ENCODE measurements at regions not wholly inside any gene's neighbourhood (a gene's known extent, or its start where the extent isn't known, plus 50 kb on each side); places are given as distances from the start of the nearest gene placed in this dataset.
"Not testable (repeated sequence)": the region's sequence is repeated elsewhere in the genome, so short reads cannot be mapped to it uniquely, and the experiment has no call there.

DNA sequence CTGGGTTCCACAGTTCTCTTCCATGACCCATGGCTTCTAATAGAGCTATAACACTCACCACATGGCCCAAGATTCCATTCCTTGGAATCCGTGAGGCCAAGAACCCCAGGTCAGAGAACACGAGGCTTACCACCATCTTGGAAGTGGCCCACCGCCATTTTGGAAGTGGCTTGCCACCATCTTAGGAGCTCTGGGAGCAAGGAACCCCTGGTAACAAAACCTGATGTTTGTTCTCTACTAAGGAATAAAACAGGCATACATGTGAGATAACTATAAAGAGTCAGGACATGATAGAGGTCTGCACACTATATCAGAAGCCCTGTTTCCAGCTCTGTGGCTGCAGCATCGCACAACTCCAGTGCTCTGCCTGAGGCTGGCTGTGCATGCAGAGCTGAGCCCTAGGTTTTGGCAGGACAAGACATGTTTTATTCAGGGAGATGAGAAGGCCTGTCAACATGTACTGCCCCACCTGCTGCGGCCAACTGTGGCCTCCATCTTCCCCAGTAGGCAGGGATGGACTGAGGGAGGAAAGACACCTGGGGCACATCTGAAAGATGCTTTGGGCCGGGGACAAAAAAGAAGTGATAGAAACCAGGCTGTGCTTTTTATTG, 344.9 kb downstream of the DAD1 start:
- no peak for DNase-seq (ENCODE audit: low read depth)
- TF ChIP-seq, protein P1, sequence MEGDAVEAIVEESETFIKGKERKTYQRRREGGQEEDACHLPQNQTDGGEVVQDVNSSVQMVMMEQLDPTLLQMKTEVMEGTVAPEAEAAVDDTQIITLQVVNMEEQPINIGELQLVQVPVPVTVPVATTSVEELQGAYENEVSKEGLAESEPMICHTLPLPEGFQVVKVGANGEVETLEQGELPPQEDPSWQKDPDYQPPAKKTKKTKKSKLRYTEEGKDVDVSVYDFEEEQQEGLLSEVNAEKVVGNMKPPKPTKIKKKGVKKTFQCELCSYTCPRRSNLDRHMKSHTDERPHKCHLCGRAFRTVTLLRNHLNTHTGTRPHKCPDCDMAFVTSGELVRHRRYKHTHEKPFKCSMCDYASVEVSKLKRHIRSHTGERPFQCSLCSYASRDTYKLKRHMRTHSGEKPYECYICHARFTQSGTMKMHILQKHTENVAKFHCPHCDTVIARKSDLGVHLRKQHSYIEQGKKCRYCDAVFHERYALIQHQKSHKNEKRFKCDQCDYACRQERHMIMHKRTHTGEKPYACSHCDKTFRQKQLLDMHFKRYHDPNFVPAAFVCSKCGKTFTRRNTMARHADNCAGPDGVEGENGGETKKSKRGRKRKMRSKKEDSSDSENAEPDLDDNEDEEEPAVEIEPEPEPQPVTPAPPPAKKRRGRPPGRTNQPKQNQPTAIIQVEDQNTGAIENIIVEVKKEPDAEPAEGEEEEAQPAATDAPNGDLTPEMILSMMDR (conservative IDR thresholded peaks at IDR 0.05; ENCODE audit: low read depth, low read length), result no peak

DNA sequence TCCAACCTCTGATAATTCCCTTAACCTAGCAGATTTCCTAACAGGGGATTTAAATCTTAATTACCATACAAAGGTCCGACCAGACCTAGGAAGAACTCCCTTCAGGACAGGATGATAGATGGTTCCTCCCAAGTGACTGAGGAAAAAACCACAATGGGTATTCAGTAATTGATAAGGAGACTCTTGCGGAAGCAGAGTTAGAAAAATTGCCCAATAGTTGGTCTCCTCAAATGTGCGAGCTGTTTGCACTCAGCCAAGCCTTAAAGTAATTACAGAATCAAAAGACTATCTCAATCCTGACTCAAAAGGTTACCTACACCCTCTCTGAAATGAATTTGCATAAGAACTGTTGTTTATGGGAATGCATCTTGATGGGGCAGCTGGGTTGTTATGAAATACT, 350.7 kb downstream of the DAD1 start:
- DNase-seq (ENCODE audit: low read depth); H3K4me3 ChIP-seq (ENCODE audit: low read depth, low read length): not testable (repeated sequence)

More for the DNA sequence above, 344.9 kb downstream of the DAD1 start:
- H3K4me3 ChIP-seq (ENCODE audit: low read depth, low read length), result no peak overlapping the region

DNA sequence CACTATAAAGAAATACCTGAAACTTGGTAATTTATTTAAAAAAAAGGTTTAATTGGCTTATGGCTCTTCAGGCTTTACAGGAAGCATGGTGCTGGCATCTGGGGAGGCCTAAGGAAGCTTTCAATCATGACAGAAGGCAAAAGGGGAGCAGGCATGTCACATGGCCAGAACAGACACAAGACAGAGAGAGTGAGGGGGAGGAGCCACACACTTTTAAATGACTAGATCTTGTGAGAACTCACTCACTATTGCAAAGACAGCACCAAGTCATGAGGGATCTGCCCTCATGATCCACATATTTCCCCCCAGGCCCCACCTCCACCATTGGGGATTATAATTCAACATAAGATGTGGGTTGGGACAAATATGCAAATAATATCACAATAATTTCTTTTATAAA, 355.6 kb downstream of the DAD1 start:
- TF ChIP-seq, protein P1 (conservative IDR thresholded peaks at IDR 0.05; ENCODE audit: low read depth, low read length), result no peak
- H3K4me3 ChIP-seq (ENCODE audit: low read depth, low read length), result no peak overlapping the region
- DNase-seq (ENCODE audit: low read depth), result no peak

DNA sequence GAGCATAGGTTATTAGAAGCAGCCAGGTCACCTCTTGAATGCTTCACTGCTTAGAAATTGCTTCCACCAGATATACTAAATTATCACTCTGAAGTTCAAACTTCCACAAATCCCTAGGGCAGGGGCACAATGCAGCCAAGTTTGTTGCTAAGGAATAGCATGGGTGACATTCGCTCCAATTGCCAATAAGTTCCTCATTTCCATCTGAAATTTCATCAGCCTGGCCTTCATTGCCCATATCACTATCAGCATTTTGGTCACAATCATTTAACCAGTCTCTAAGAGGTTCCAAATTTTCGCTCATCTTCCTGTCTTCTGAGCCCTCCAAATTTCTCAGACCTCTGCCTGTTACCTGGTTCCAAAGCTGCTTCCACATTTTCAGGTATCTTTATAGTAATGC, 356.1 kb downstream of the DAD1 start:
- TF ChIP-seq, protein P1 (conservative IDR thresholded peaks at IDR 0.05; ENCODE audit: low read depth, low read length), result no peak
- no peak for DNase-seq (ENCODE audit: low read depth)
- no peak overlapping the region for H3K4me3 ChIP-seq (ENCODE audit: low read depth, low read length)

DNA sequence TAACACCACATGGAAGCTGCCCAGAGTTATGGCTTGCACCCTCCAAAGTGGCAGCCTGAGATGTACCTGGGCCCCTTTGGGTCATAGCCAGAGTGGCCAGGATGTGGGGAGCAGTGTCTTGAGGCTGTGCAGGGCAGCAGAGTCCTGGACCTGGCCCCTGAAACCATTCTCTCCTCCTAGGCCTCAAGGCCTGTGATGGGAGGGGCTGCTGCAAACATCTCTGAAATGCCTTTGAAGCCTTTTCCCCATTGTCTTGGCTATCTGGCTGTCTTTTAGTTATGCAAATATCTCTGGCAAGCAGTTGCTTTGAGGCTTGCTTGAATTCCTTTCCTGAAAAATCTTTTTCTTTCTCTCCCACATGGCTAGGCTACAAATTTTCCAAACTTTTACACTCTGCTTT, 356.5 kb downstream of the DAD1 start:
- no peak for DNase-seq (ENCODE audit: low read depth)
- TF ChIP-seq, protein P1 (conservative IDR thresholded peaks at IDR 0.05; ENCODE audit: low read depth, low read length), result no peak
- no peak overlapping the region for H3K4me3 ChIP-seq (ENCODE audit: low read depth, low read length)

DNA sequence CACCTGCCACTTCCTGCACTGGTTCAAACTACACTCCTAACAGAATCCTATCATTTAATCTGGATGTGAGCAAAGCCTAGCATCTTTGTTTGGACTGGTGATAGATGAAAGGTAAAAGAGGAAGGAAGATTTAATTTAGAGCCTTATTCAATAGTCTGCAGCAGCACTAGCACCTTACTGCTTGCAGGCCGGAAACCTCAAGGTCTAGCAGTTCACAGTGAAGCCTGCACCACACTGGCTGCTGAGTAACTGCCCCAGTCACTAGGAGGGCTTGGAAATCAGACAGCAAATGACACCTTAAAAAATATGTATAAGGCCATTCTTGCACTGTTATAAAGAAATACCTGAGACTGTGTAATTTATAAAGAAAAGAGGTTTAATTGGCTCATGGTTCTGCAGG, 358.0 kb downstream of the DAD1 start:
- TF ChIP-seq, protein P1 (conservative IDR thresholded peaks at IDR 0.05; ENCODE audit: low read depth, low read length), result no peak
- no peak for DNase-seq (ENCODE audit: low read depth)

DNA sequence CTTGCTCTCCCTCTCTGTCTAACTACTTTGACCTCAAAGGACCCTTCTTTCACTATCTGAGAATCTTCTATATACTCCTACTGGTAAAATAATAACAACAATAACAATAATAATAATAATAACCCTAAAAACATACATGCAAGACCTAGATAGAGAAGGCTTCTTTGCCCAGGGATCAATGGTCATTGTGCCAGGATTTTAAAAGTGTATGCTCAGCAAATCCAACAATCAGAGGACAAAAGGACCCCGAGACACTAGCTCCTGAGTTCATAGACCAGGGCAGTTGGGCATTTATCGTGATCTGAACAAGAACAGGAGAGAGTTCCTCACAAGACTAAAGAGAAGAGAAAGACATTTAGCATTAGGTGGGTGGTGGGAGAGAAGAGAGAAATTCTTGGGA, 358.5 kb downstream of the DAD1 start:
- TF ChIP-seq, protein P1 (conservative IDR thresholded peaks at IDR 0.05; ENCODE audit: low read depth, low read length), result no peak
- no peak overlapping the region for H3K4me3 ChIP-seq (ENCODE audit: low read depth, low read length)
- DNase-seq (ENCODE audit: low read depth), result no peak

More for the DNA sequence above, 358.0 kb downstream of the DAD1 start:
- no peak overlapping the region for H3K4me3 ChIP-seq (ENCODE audit: low read depth, low read length)

Data from choroid plexus epithelial cell (primary cell).